ENCODE measurements at regions not wholly inside any gene's neighbourhood (a gene's known extent, or its start where the extent isn't known, plus 50 kb on each side); places are given as distances from the start of the nearest gene placed in this dataset.

GRCh38 chr5:93208141-93208751 lies 372.8 kb downstream of the NR2F1-AS1 start:
- no peak overlapping the region for H3K4me3 ChIP-seq
- H3K27me3 ChIP-seq: no peaks in the 10 kb centered on the region
- peaks cover 0 to 12% (median 7%) of the 10 kb centered on the region in 3 donors for H3K4me1 ChIP-seq
- H3K27ac ChIP-seq: peak overlapping the region in 1 of 4 donors; percentile 31
- WGBS, 2 donors: 59 to 66% methylated on average over 2 of the region's 2 CpGs
- intact Hi-C loops (cut with DNase I): no loop called here
- DNase-seq: no peak
- H3K9me3 ChIP-seq: no peaks in the 10 kb centered on the region
- no peaks in the 10 kb centered on the region for H3K36me3 ChIP-seq
- TF ChIP-seq POLR2A (IDR thresholded peaks at IDR 0.05) (no peak), CTCF (IDR thresholded peaks at IDR 0.05) (no peak)

- TF ChIP-seq POLR2A (IDR thresholded peaks at IDR 0.05): no peak
- no peak for TF ChIP-seq CTCF (IDR thresholded peaks at IDR 0.05)
- intact Hi-C loops (cut with DNase I): no loop called here
- peaks cover 0 to 12% (median 7%) of the 10 kb centered on the region in 3 donors for H3K4me1 ChIP-seq
- DNase-seq: no peak
- H3K27ac ChIP-seq: no peak overlapping the region
- H3K9me3 ChIP-seq: no peaks in the 10 kb centered on the region
- no peaks in the 10 kb centered on the region for H3K36me3 ChIP-seq
- no peak overlapping the region for H3K4me3 ChIP-seq
- H3K27me3 ChIP-seq: no peaks in the 10 kb centered on the region
- 90 to 92% methylated on average over 3 of the region's 3 CpGs for WGBS, 2 donors
Observed at GRCh38 chr5:93206203-93206602, 374.8 kb downstream of the NR2F1-AS1 start.

GRCh38 chr5:93201061-93201460 lies 380.0 kb downstream of the NR2F1-AS1 start:
- 59 to 77% methylated on average over 5 of the region's 5 CpGs for WGBS, 2 donors
- H3K4me1 ChIP-seq: no peaks in the 10 kb centered on the region
- TF ChIP-seq CTCF (IDR thresholded peaks at IDR 0.05) (no peak), POLR2A (IDR thresholded peaks at IDR 0.05) (no peak)
- no peak overlapping the region for H3K4me3 ChIP-seq
- no peaks in the 10 kb centered on the region for H3K27me3 ChIP-seq
- H3K27ac ChIP-seq: no peak overlapping the region
- intact Hi-C loops (cut with DNase I): no loop called here
- no peaks in the 10 kb centered on the region for H3K9me3 ChIP-seq
- DNase-seq: no peak
- no peaks in the 10 kb centered on the region for H3K36me3 ChIP-seq

GRCh38 chr5:93196986-93197385 lies 384.0 kb downstream of the NR2F1-AS1 start:
- intact Hi-C loops (cut with DNase I): no loop called here
- 80 to 83% methylated on average over 1 of the region's 1 CpG for WGBS, 2 donors
- DNase-seq: no peak
- TF ChIP-seq CTCF (IDR thresholded peaks at IDR 0.05) (no peak), POLR2A (IDR thresholded peaks at IDR 0.05) (no peak)
- Histone ChIP-seq H3K4me1 (peaks cover 0 to 7% (median 0%) of the 10 kb centered on the region in 3 donors), H3K27me3 (no peaks in the 10 kb centered on the region), H3K36me3 (no peaks in the 10 kb centered on the region), H3K27ac (no peak overlapping the region), H3K9me3 (no peaks in the 10 kb centered on the region), H3K4me3 (no peak overlapping the region)

GRCh38 chr5:93193431-93194347 lies 387.3 kb downstream of the NR2F1-AS1 start:
- Histone ChIP-seq H3K4me3 (no peak overlapping the region), H3K4me1 (peaks cover 0 to 7% (median 0%) of the 10 kb centered on the region in 3 donors), H3K27ac (peak overlapping the region in 1 of 4 donors; percentile 17), H3K36me3 (no peaks in the 10 kb centered on the region), H3K9me3 (no peaks in the 10 kb centered on the region), H3K27me3 (no peaks in the 10 kb centered on the region)
- intact Hi-C loops (cut with DNase I): no loop called here
- WGBS, 2 donors: 28 to 35% methylated on average over 7 of the region's 7 CpGs
- TF ChIP-seq POLR2A (IDR thresholded peaks at IDR 0.05) (no peak), CTCF (IDR thresholded peaks at IDR 0.05) (no peak)
- DNase-seq: no peak
